ENCODE measurements at regions not wholly inside any gene's neighbourhood (a gene's known extent, or its start where the extent isn't known, plus 50 kb on each side); places are given as distances from the start of the nearest gene placed in this dataset.

DNA sequence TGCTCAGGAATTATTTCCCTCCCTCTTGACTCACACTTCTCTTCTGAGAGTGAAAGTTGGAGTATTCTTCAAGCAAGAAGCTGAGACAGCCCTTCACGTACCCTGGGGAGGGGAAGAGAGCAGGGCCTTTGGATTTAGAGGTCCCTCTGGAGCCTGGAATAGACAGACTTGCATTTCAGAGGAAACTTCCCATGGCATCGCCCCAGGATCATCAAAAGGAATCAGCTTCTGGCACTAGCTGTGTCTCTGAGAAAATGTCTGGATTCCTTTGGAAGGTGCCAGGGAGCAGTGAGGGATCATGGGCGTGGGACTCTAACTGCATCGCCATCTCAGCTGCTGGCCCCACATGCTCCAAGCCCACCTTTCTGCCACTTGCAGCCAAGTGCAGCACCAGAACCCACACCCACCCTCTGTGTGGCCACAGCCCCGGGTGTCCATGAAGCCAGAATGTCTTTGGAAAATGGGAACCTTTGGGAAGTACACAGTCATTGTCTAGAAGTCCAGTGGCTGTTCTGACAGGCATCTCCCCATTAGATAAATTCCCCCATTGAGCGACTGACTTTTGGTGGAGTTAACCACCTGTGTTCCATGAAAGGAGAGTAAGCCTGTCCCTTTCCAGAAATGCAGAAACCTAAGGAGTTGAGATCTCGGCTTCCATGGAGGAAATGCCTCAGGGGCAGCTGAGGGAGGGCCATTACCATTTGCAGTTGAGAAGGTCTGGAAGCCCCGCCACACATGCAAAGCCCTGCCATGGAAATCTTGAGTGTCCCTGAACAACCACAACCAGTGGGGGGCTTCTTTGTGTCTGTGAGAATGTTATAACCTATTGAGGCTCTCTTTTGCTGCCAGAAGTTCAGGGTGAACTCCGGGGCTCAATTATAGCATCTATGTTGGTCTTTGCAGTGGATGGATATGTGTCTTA lies 57.8 kb upstream of the GDF10 start:
- CTCF ChIA-PET, result no interaction called here
- POLR2A ChIA-PET, result no interaction called here
- DNase-seq (ENCODE audit: extremely low spot score), result no peak
- TF ChIP-seq LEF1 (IDR thresholded peaks at IDR 0.05; ENCODE audit: borderline replicate concordance) (no peak), NFRKB (IDR thresholded peaks at IDR 0.05) (no peak), SP1 (IDR thresholded peaks at IDR 0.05) (no peak), FOXA1 (IDR thresholded peaks at IDR 0.05) (no peak), TARDBP (IDR thresholded peaks at IDR 0.05) (no peak)

DNA sequence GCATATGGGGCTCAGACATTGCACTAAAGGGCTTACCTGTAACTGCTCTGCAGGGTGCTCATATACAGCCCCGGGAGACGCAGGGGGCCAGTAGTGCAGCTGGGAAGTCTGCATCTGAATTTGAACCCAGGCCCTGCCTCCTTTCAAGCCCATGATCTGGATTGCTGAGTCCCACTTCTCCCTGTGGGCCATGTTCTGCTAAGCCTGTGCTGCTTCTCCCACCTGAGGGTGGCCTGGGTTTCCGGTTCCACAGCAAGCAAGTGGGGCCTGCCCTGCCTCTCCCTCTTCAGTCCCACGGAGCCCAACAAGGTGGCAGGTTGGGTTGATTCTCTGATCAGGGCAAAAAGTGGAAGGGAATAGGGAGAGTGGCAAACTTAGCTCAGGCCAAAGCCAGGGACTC lies 56.6 kb upstream of the GDF10 start:
- DNase-seq (ENCODE audit: extremely low spot score), result no peak
- TF ChIP-seq BHLHE40 (IDR thresholded peaks at IDR 0.05; ENCODE audit: borderline replicate concordance), result no peak
- TF ChIP-seq FOXA1 (IDR thresholded peaks at IDR 0.05), result no peak
- TF ChIP-seq ZNF384 (IDR thresholded peaks at IDR 0.05), result no peak
- TF ChIP-seq SP1 (IDR thresholded peaks at IDR 0.05), result no peak
- POLR2A ChIA-PET, result no interaction called here
- CTCF ChIA-PET, result no interaction called here

DNA sequence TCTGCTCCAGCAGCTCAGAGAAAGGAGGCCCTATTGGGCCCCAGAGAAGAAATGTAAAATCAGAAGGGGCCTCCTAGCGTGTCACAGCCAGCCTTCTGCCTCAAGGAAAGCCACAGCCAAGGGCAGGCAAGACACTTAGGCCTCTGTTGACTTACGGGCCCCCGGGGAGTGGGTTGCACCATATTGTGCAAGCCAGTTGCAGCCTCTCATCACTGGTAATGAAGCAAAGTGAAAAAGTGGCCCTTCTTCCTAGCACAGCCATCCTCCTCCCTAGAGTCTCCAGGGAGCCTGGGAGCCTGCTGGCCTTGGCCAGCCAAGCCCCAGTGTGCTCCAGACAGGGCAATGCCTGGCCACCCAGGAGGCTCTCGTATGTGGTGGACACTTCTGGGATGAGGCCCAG lies 56.2 kb upstream of the GDF10 start:
- POLR2A ChIA-PET, result no interaction called here
- no peak for DNase-seq (ENCODE audit: extremely low spot score)
- TF ChIP-seq, protein P1, sequence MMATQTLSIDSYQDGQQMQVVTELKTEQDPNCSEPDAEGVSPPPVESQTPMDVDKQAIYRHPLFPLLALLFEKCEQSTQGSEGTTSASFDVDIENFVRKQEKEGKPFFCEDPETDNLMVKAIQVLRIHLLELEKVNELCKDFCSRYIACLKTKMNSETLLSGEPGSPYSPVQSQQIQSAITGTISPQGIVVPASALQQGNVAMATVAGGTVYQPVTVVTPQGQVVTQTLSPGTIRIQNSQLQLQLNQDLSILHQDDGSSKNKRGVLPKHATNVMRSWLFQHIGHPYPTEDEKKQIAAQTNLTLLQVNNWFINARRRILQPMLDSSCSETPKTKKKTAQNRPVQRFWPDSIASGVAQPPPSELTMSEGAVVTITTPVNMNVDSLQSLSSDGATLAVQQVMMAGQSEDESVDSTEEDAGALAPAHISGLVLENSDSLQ (IDR thresholded peaks at IDR 0.05), result no peak
- TF ChIP-seq NFRKB (IDR thresholded peaks at IDR 0.05) (no peak), SP1 (IDR thresholded peaks at IDR 0.05) (no peak), SUZ12 (IDR thresholded peaks at IDR 0.05) (no peak), L3MBTL2 (conservative IDR thresholded peaks at IDR 0.05) (no peak), ELF4 (IDR thresholded peaks at IDR 0.05) (no peak), HDGF (IDR thresholded peaks at IDR 0.05; ENCODE audit: borderline replicate concordance) (no peak), ARNT (IDR thresholded peaks at IDR 0.05) (no peak), LEF1 (IDR thresholded peaks at IDR 0.05; ENCODE audit: borderline replicate concordance) (no peak), TARDBP (IDR thresholded peaks at IDR 0.05) (no peak), FOXK2 (IDR thresholded peaks at IDR 0.05) (no peak), BHLHE40 (IDR thresholded peaks at IDR 0.05; ENCODE audit: borderline replicate concordance) (no peak), FOXM1 (IDR thresholded peaks at IDR 0.05; ENCODE audit: borderline replicate concordance) (no peak), ZNF384 (IDR thresholded peaks at IDR 0.05) (no peak)
- CTCF ChIA-PET, result no interaction called here

DNA sequence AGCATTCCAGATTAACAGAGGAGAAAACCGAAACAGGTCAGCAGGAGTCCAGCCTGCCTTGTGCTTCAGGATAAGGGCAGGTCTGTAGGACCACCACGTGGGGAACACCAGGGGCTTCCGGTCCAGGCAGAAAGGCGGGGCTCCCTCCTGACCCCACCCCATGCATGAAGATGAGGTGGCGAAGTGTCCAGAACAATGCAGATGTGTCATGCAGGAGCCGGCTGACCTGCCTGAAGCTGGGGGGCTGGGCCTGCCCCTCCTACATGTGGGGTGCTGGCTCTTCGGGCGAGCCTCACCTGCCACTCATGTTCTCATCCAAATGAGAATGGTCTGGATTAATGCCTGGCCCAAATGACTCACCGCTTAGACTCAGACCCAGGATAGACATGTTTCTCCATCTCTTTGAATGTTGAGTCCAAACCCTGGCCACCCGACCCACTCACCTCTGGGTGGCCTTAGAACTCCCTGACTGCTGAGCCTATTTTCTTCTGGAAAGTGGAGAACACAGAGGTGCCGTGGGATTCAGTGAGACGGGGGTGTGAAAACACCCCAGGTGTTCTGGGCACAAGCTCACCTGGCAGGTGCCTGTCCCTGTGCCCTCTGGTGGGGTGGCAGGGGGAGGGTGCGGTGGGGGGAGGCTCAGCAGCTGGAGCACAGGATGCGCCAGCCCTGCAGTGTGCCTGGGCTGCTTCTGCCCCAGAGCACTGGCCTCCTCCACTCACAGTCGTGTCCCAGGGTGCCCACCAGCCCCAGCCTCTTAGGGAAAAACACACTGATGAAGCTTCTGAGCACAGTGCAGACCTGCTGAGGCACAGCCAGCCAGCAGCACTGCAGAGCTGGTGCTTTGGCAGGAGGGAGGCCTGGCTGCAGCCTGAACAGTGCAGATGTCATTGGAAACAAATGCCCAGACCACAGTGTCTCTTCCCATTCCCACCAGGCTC lies 55.2 kb upstream of the GDF10 start:
- CTCF ChIA-PET, result no interaction called here
- POLR2A ChIA-PET, result no interaction called here
- TF ChIP-seq FOXA1 (IDR thresholded peaks at IDR 0.05) (no peak), SUZ12 (IDR thresholded peaks at IDR 0.05) (no peak), CTBP1 (IDR thresholded peaks at IDR 0.05; ENCODE audit: borderline replicate concordance) (no peak), FOXK2 (IDR thresholded peaks at IDR 0.05) (no peak), SP1 (IDR thresholded peaks at IDR 0.05) (no peak), ELF4 (IDR thresholded peaks at IDR 0.05) (no peak), ZNF384 (IDR thresholded peaks at IDR 0.05) (no peak), FOXM1 (IDR thresholded peaks at IDR 0.05; ENCODE audit: borderline replicate concordance) (no peak), HDGF (IDR thresholded peaks at IDR 0.05; ENCODE audit: borderline replicate concordance) (no peak)
- no peak for DNase-seq (ENCODE audit: extremely low spot score)

DNA sequence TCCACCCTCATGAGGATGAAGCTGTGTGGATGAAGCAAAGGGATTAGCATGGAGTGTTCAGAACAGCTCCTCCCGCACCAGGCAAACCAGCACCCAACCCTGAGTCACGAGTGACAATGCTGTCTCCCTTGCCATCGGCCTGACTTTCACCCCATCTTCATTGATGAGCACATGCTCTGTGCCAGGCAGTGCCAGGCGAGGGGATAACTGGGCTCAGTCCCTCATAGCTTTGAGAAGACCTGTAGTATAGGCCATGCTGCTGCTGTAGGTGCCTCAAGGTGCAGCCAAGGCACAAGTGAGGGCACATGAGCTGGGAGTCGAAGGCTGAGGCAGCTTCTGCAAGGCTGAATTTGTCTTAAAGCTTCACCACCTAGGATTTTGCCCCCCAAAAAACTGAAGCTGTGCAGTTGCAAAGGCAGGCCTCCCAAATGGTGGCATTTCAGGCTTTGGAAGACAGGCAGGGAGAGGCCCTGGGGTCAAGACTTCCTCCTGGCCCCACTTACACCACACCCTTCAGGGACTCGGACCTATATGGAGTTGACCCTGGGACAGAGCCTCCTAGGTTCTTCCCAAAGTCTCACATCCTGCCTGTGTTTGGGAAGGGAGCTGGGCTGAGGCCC lies 54.2 kb upstream of the GDF10 start:
- ChIA-PET CTCF (no interaction called here), POLR2A (no interaction called here)
- no peak for DNase-seq (ENCODE audit: extremely low spot score)
- no peak for TF ChIP-seq HDGF (IDR thresholded peaks at IDR 0.05; ENCODE audit: borderline replicate concordance)
- TF ChIP-seq FOXM1 (IDR thresholded peaks at IDR 0.05; ENCODE audit: borderline replicate concordance), result no peak
- no peak for TF ChIP-seq SP1 (IDR thresholded peaks at IDR 0.05)
- no peak for TF ChIP-seq ELF4 (IDR thresholded peaks at IDR 0.05)
- TF ChIP-seq TARDBP (IDR thresholded peaks at IDR 0.05), result no peak
- TF ChIP-seq NFRKB (IDR thresholded peaks at IDR 0.05), result no peak
- TF ChIP-seq, protein P1 (IDR thresholded peaks at IDR 0.05), result no peak
- no peak for TF ChIP-seq FOXA1 (IDR thresholded peaks at IDR 0.05)
- TF ChIP-seq CTBP1 (IDR thresholded peaks at IDR 0.05; ENCODE audit: borderline replicate concordance), result no peak
- no peak for TF ChIP-seq L3MBTL2 (conservative IDR thresholded peaks at IDR 0.05)

DNA sequence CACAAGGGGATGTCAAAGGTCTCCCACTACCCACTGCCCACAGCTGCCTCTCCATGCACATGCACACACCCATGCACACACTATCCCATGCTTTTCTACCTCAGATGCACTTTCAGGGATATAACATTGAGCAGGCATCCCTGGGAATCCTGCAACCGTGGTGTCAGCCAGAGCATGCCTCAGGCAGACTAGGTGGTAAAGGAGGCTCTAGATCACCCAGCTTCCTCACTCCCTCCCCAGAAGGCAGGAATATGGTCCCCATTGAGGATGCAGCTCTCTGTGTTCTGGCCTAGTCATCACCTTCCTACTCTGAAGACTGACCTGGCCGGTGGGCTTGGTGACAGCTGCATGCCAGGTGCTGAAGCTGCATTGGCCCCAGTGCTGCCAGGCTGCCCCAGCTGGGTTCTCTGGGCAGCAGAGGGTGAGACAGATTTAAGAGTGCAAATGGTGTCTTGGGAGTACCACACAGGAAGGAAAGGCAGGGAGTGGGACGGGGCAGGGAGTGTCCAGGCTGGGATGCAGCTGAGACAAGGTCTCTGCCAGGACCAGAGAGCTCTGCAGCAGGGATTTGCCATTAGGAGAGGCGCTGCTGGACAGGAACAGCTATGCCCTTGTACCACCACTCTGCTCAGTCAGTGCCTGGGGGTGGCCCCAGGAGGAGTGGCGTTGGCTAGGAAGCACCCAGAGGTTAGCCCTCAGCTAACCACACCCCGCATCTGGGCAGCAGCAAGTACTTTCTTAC lies 53.4 kb upstream of the GDF10 start:
- no peak for TF ChIP-seq HDGF (IDR thresholded peaks at IDR 0.05; ENCODE audit: borderline replicate concordance)
- no peak for TF ChIP-seq ZNF384 (IDR thresholded peaks at IDR 0.05)
- ChIA-PET CTCF (no interaction called here), POLR2A (no interaction called here)
- DNase-seq (ENCODE audit: extremely low spot score), result no peak

Data from HEK293T (cell line).